Activated CD4-positive, alpha-beta T cell treated with anti-CD3 and anti-CD28 coated beads, Interleukin-2, amount 50 U/mL, for 16 hours (primary cell): ENCODE measurements at regions not wholly inside any gene's neighbourhood (a gene's known extent, or its start where the extent isn't known, plus 50 kb on each side); places are given as distances from the start of the nearest gene placed in this dataset.

Experiments used
- DNase-seq: peaks from one replicate; pipeline ENCODE4 v3.0.0-alpha.2; 2020

DNA sequence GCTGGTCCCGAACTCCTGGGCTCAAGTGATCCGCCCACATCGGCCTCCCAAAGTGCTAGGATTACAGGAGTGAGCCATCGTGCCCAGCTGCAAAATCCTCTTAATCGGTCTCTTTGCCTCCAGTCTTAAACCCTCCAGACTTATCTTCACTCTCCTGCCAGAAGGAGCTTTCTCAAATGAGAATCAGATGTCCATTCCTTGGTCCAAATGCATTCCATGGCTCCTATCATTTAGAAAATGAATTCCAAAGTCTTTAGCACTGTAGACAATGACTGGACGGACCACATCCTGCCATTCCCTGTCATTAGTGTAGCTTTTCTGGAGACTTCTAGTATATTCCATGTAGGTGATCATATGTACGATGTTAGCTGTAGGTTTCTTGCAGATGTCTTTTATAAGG, 141.9 kb downstream of the ID4 start:
- no peak for DNase-seq

DNA sequence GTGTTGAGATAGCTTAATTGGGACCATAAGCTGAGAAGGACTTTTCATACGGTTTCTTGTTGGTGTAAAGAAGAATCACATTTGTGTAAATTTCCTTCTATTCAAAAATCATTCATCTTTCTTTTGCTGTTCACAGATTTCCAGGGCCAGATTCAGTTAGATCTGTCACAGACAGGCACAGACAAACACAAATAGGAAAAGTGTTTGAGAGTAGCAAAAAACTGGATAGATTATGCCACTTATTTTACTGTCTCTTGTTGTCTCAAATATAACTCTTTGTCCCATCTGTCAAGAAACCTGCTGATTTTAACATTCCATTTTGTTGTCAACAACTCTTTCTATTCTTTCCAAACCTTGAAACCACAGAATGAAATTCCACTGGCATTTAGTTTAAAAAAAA, 142.8 kb downstream of the ID4 start:
- no peak for DNase-seq

DNA sequence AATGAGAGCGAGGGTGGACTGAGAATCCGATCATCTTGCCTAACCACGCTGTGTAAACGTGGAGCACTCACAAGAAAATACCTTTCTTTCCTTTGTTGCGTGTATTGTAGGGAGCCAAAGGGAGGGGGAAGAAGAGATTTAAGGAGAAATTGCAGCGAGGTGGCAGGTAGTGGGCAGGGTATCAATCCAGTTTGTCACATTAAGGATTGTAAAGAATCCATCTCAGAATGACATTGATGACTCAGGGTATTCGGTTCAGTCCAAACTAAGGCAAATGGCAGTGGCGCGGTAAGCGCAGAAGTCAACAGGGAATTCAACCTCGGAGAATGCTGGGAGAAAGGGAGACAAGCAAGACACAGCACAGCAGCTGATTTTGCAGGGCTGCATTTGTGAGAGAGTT, 146.2 kb downstream of the ID4 start:
- DNase-seq: no peak

DNA sequence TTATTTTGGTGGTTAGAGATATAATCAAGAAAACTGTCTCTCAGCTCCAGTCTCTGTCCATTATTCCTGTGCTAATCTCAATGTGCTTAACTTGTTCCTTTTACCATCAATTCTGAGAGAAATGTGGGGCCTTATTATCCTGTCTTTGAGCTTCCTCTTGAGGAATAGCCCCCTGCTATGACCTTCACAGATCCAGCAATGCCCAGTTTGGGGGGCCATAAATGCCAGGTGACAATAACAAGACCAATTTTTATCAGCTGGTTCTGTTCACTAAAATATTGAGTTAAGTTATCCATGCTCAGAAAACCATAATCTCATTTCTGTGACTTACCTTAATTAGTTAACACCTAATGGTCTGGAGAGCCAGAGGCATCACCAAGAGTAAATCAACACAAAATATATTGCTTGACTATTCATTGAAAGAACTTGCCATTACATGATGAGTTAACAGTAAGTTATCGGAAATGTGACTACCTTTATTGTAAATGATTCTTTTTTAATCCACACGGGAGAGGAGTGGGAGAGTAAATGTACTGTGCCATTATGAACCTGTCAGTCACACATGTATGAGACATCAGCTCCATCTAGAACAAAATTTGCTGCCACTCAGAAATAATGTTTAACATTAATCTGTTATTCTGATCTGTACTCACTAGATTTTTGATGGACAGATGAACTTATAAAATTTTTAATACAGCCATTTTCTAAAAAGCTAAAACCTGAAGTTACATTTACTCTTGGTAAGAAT, 149.7 kb downstream of the ID4 start:
- DNase-seq: no peak

DNA sequence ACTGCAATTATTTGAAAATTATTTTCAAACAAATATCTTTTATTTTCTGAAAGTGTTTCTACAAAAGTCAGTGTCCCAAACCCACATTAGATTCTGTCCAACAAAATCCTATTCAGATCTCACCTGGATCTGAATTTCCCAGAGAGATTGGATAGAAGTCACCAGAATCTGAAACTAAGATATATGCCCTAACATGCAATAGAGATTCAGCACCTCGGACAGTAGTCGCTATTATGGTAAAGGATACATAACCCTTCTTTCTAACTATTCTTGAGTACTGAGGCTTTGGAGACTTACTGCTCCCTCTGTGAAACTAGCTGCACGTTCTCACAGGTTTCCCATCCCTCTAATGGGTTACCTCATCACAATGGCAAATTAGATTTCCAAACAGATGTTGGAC, 151.4 kb downstream of the ID4 start:
- no peak for DNase-seq

- no peak for DNase-seq
Observed at GRCh38 chr6:19991176-19991575, 154.0 kb downstream of the ID4 start.

DNA sequence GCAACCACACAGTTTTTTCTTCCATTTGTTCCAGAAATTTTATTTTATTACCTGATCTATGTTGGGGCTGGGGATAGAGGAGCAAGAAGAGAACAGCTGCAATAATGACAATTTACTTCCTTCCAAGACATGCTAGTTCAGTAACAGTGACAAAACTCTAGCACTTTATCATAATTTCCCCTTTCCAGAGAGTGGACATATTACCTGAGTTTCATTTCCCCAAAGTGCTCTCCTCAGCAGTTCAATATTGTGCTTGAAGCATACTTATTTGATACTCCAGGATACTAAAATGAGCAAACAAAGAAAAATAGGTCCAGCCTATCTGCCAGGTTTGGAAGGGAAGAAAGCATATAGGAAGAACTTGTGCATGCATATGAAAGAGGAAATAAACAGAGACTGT, 157.7 kb downstream of the ID4 start:
- DNase-seq: no peak

GRCh38 chr6:19995575-19996257, 158.5 kb downstream of the ID4 start:
- DNase-seq: no peak

- no peak for DNase-seq
Observed at GRCh38 chr6:19997104-19997503, 159.9 kb downstream of the ID4 start.

DNA sequence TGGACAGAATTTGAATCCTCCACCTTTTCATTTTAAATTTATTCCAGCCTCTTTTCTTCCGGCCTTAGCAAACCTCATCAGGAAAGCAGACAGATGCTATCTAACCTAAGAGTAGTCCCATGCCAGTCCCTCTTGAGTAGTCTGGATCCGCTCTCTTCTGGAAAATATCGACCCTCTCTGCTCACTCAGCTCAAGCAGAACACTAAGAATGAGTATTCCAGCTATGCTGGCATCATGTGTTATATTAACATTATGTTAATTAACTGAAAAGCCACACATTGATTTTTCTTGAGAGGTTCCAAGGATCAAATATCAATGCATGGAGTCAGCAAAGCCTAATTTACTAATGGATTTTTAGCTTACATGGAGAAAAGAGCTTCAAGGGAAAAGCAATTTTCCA, 161.4 kb downstream of the ID4 start:
- no peak for DNase-seq

DNA sequence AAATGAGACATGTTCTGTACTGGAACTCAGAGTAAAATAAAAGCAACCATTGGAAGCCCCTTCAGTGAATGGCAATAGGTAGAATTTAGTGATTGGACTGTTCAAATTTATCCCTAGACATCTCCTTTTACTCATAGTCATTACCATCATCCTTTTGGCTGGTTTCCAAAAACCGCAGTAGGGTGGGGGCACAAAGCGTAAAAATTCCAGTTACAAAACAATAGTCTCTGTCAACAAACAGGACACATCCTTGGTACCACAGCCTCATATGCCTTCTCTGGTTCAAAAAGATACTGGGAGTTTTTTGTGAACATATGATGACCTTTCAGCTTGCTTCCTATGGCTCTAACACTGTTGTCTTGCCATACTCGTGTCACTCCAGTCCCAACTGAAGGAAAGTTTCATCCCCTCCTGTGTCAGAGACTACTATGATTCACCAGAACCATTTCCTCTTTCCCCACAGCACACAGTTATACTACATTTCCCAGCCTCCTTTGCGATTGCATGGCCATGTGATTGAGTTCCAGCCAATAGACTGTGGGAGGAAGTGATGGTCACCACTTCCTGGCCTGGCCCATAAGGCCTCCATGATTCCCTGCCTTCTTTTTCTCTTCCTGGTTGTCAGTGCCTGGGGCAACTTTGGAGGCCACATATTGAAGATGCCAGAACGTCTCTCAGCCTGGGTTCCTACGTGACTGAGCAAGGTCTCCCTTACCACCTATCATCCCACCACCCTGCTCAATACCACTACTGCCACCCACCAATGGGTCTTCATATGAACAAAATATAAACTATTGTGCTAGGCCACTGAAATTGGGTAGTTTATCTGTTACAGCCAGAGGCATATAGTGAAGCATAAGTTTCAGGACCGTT, 162.4 kb downstream of the ID4 start:
- DNase-seq: peak; percentile 54

DNA sequence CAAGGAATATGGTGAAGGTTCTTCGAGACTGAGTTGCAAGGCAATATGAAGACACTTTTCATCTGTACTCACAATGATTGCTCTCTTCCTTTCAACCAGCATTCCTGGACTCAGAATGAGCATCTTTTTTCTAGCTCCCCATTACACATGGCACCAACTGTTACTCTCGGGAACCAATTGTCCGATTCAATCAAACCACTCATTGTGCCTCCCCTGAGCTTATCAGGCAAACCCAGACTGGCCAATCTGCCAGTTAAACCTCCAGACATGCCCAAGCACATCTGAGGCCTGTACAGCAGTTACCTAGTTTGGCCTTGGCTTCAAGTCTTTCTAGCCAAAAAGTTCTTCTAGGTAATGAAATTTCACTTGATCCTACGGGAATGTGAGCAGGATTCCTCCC, 164.1 kb downstream of the ID4 start:
- DNase-seq: no peak

GRCh38 chr6:20006037-20006436, 168.9 kb downstream of the ID4 start:
- DNase-seq: no peak

DNA sequence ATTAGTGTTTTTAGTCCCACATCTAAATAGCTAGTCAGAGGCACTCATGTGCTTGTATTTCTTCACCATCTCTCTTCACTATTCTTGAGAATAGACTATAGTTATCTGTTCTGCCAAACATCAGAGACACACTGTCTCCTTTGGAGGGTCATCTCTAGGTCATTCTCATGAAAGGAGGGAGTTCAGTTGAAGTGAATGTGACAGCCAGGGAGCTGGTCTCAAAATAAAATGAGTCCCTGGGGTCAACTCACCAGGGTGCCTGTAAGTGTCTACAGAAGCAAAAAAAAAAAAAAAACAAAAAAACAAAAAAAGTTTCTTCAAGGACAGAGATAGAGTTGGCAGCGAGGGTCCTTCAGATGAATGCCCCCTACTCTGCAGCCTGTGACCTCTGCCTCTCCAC, 171.0 kb downstream of the ID4 start:
- DNase-seq: no peak

- no peak for DNase-seq
Observed at GRCh38 chr6:20013066-20013861, 176.1 kb downstream of the ID4 start.

DNA sequence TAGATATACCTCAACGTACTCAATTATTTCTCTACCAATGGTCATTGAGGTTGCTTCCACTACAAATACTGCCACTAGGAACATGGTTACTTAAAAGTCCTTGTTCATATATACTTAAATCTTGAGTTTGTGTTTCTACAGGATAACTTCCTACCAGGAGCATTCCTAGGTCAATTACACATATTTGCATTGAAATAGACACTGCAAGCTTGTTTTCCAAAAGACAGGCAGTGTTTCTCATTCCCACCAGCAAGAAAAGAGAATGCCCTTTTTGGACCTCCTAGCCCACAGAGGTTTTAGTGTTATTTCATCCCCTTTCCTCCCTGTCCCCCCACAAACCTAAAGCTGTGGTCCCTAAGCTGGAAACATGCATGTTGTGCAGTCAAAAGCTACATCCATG, 177.3 kb downstream of the ID4 start:
- DNase-seq: no peak

- DNase-seq: no peak
Observed at GRCh38 chr6:20020526-20020925, 183.4 kb downstream of the ID4 start.

GRCh38 chr6:20021795-20022194, 184.6 kb downstream of the ID4 start:
- DNase-seq: no peak

GRCh38 chr6:20023549-20024315, 186.6 kb downstream of the ID4 start:
- DNase-seq: peak; percentile 72

GRCh38 chr6:20024316-20024673, 187.1 kb downstream of the ID4 start:
- peak; percentile 5 for DNase-seq

GRCh38 chr6:20024978-20025377, 187.3 kb downstream of the MBOAT1 start:
- DNase-seq: no peak

GRCh38 chr6:20025681-20026080, 186.6 kb downstream of the MBOAT1 start:
- no peak for DNase-seq
